GM19452 (cell line): ENCODE measurements at regions not wholly inside any gene's neighbourhood (a gene's known extent, or its start where the extent isn't known, plus 50 kb on each side); places are given as distances from the start of the nearest gene placed in this dataset.
"Not testable (repeated sequence)": the region's sequence is repeated elsewhere in the genome, so short reads cannot be mapped to it uniquely, and the experiment has no call there.

Experiments used
- ATAC-seq: cut with Tn5 transposase; IDR thresholded peaks from one replicate; pipeline ENCODE4 v1.9.1; 2021; ENCODE audit not compliant: unreplicated experiment

GRCh38 chr2:40043641-40044040, 264.6 kb upstream of the THUMPD2 start:
- ATAC-seq = no peak

GRCh38 chr2:40043191-40043590, 264.1 kb upstream of the THUMPD2 start:
- no peak for ATAC-seq

GRCh38 chr2:40041422-40042382, 262.6 kb upstream of the THUMPD2 start:
- no peak for ATAC-seq

GRCh38 chr2:40039549-40039948, 260.5 kb upstream of the THUMPD2 start:
- ATAC-seq = no peak

- ATAC-seq = no peak
Measured at GRCh38 chr2:40038646-40039045, 259.6 kb upstream of the THUMPD2 start.

- ATAC-seq = no peak
Measured at GRCh38 chr2:40037303-40037702, 258.2 kb upstream of the THUMPD2 start.

GRCh38 chr2:40036241-40036640, 257.2 kb upstream of the THUMPD2 start:
- ATAC-seq = no peak

- ATAC-seq = no peak
Measured at GRCh38 chr2:40034801-40035200, 255.7 kb upstream of the THUMPD2 start.

- no peak for ATAC-seq
Measured at GRCh38 chr2:40034198-40034597, 255.1 kb upstream of the THUMPD2 start.

- ATAC-seq = no peak
Measured at GRCh38 chr2:40033781-40034180, 254.7 kb upstream of the THUMPD2 start.

- ATAC-seq = no peak
Measured at GRCh38 chr2:40032650-40033319, 253.7 kb upstream of the THUMPD2 start.

GRCh38 chr2:40030456-40030975, 251.5 kb upstream of the THUMPD2 start:
- ATAC-seq = no peak

- no peak for ATAC-seq
Measured at GRCh38 chr2:40028792-40029488, 249.9 kb upstream of the THUMPD2 start.

GRCh38 chr2:40027968-40028367, 248.9 kb upstream of the THUMPD2 start:
- ATAC-seq = no peak

- not testable (repeated sequence) for ATAC-seq
Measured at GRCh38 chr2:40025276-40025675, 246.2 kb upstream of the THUMPD2 start.

- ATAC-seq = no peak
Measured at GRCh38 chr2:40020997-40021396, 241.9 kb upstream of the THUMPD2 start.

GRCh38 chr2:40016151-40016885, 237.3 kb upstream of the THUMPD2 start:
- ATAC-seq = no peak

GRCh38 chr2:40013962-40014361, 234.9 kb upstream of the THUMPD2 start:
- not testable (repeated sequence) for ATAC-seq

GRCh38 chr2:40004336-40004735, 225.3 kb upstream of the THUMPD2 start:
- ATAC-seq = no peak

- ATAC-seq = no peak
Measured at GRCh38 chr2:40002339-40002738, 223.3 kb upstream of the THUMPD2 start.

- no peak for ATAC-seq
Measured at GRCh38 chr2:39999864-40000263, 220.8 kb upstream of the THUMPD2 start.
